GM18507 (cell line): ENCODE measurements at regions not wholly inside any gene's neighbourhood (a gene's known extent, or its start where the extent isn't known, plus 50 kb on each side); places are given as distances from the start of the nearest gene placed in this dataset.
"Not testable (repeated sequence)": the region's sequence is repeated elsewhere in the genome, so short reads cannot be mapped to it uniquely, and the experiment has no call there.

ENCODE experiments used
- DNase-seq: peaks from one replicate; pipeline ENCODE4 v3.0.0; 2011; ENCODE audit warnings: low read depth; ENCODE audit not compliant: insufficient read length; ENCODE audit errors: extremely low spot score
- FAIRE-seq: peaks from 2 replicates; lab custom pipeline; 2011; peaks lifted over from hg19 to GRCh38; lab: Jason Lieb, UNC

- no peak for DNase-seq
Observed at GRCh38 chr6:74901576-74901975, 304.3 kb downstream of the COL12A1 start.

GRCh38 chr6:74899416-74899815 is 306.4 kb downstream of the COL12A1 start:
- DNase-seq (no peak), FAIRE-seq (no peak)

More at GRCh38 chr6:74901576-74901975, 304.3 kb downstream of the COL12A1 start:
- no peak for FAIRE-seq

GRCh38 chr6:74892091-74892490 is 313.8 kb downstream of the COL12A1 start:
- no peak for DNase-seq
- FAIRE-seq = no peak

GRCh38 chr6:74891349-74891831 is 314.5 kb downstream of the COL12A1 start:
- FAIRE-seq (no peak), DNase-seq (no peak)

- DNase-seq (no peak), FAIRE-seq (no peak)
Observed at GRCh38 chr6:74889635-74890034, 316.2 kb downstream of the COL12A1 start.

GRCh38 chr6:74888741-74889140 is 317.1 kb downstream of the COL12A1 start:
- not testable (repeated sequence) for DNase-seq, FAIRE-seq

GRCh38 chr6:74879976-74880375 is 325.9 kb downstream of the COL12A1 start:
- no peak for FAIRE-seq

GRCh38 chr6:74879234-74879633 is 326.6 kb downstream of the COL12A1 start:
- no peak for DNase-seq
- no peak for FAIRE-seq

More at GRCh38 chr6:74879976-74880375, 325.9 kb downstream of the COL12A1 start:
- DNase-seq = no peak

GRCh38 chr6:74875193-74875592 is 330.7 kb downstream of the COL12A1 start:
- DNase-seq (no peak), FAIRE-seq (no peak)

GRCh38 chr6:74872754-74873476 is 332.9 kb downstream of the COL12A1 start:
- no peak for FAIRE-seq

GRCh38 chr6:74871757-74872156 is 334.1 kb downstream of the COL12A1 start:
- DNase-seq (no peak), FAIRE-seq (no peak)

More at GRCh38 chr6:74872754-74873476, 332.9 kb downstream of the COL12A1 start:
- no peak for DNase-seq

GRCh38 chr6:74870403-74870802 is 335.4 kb downstream of the COL12A1 start:
- FAIRE-seq (no peak), DNase-seq (no peak)

GRCh38 chr6:74867291-74867690 is 338.6 kb downstream of the COL12A1 start:
- DNase-seq = no peak
- no peak for FAIRE-seq

- DNase-seq (no peak), FAIRE-seq (no peak)
Observed at GRCh38 chr6:74863968-74864367, 341.9 kb downstream of the COL12A1 start.

GRCh38 chr6:74860456-74860855 is 345.4 kb downstream of the COL12A1 start:
- DNase-seq (no peak), FAIRE-seq (no peak)

GRCh38 chr6:74857157-74857556 is 348.7 kb downstream of the COL12A1 start:
- no peak for FAIRE-seq
- no peak for DNase-seq

GRCh38 chr6:74853991-74854390 is 351.9 kb downstream of the COL12A1 start:
- DNase-seq = no peak
- no peak for FAIRE-seq

- FAIRE-seq (no peak), DNase-seq (no peak)
Observed at GRCh38 chr6:74851596-74851995, 354.3 kb downstream of the COL12A1 start.

GRCh38 chr6:74840953-74841352 is 364.9 kb downstream of the COL12A1 start:
- DNase-seq = no peak
- FAIRE-seq = no peak

- FAIRE-seq = no peak
- no peak for DNase-seq
Observed at GRCh38 chr6:74834967-74835366, 370.9 kb downstream of the COL12A1 start.

GRCh38 chr6:74826263-74826662 is 379.6 kb downstream of the COL12A1 start:
- FAIRE-seq = no peak
- no peak for DNase-seq
